ENCODE measurements at regions not wholly inside any gene's neighbourhood (a gene's known extent, or its start where the extent isn't known, plus 50 kb on each side); places are given as distances from the start of the nearest gene placed in this dataset.

DNA sequence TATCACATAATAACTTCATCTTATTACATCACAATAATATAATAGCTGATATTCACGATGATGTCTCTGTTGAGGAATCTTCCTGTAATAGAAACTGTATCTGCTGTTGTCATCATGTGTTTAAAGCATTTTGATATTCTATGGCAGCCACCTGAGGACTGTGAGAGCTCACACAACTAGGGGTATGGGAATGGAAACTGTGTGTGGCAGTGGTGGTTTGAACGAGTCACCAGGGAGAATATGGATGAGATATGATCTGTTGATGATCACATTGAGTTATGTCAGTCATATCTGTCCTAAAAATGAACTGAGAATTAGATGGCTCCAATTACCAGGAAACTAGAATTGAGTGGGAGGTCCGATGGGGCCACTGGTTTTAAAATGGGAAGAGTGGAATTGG lies 169.6 kb downstream of the MID1IP1 start:
- no peaks in the 10 kb centered on the region for H3K9me3 ChIP-seq (ENCODE audit: control insufficient read depth, insufficient read depth, low read length)
- H3K9ac ChIP-seq (ENCODE audit: low read depth, low read length): no peak overlapping the region
- no peaks in the 10 kb centered on the region for H4K20me1 ChIP-seq (ENCODE audit: insufficient read depth, low read length)
- no peaks in the 10 kb centered on the region for H3K4me1 ChIP-seq (ENCODE audit: control insufficient read depth, insufficient read depth, low read length)
- dilution Hi-C loops (cut with HindIII; ENCODE audit: low sequenced_read_pairs, unreplicated experiment) (no loop called here), in situ Hi-C loops (cut with MboI; ENCODE audit: low sequenced_read_pairs) (no loop called here), intact Hi-C loops (cut with micrococcal nuclease) (no loop called here)
- no peak overlapping the region for H3K23ac ChIP-seq (ENCODE audit: low read depth, low read length)
- H3K36me3 ChIP-seq (ENCODE audit: control insufficient read depth, insufficient read depth, low read length): no peaks in the 10 kb centered on the region
- H4K8ac ChIP-seq (ENCODE audit: low read depth in 2 of 2, low read length in 2 of 2): no peak overlapping the region
- TF ChIP-seq CEBPB (IDR thresholded peaks at IDR 0.05; ENCODE audit: low read depth, low read length) (no peak), SMC3 (IDR thresholded peaks at IDR 0.05; ENCODE audit: low read depth, low read length) (no peak), NFE2L2 (IDR thresholded peaks at IDR 0.05; ENCODE audit: low read depth, low read length) (no peak)
- H2BK15ac ChIP-seq (ENCODE audit: low read depth, low read length): no peak overlapping the region
- no peak overlapping the region for H2BK20ac ChIP-seq (ENCODE audit: low read depth, low read length)
- no peak overlapping the region for H3K4ac ChIP-seq (ENCODE audit: low read depth, low read length)
- H3K14ac ChIP-seq (replicated peaks; ENCODE audit: low read depth, low read length): no peak overlapping the region
- DNase-seq: no peak
- POLR2A ChIA-PET (ENCODE audit: unreplicated experiment): no interaction called here
- no peak overlapping the region for H2BK5ac ChIP-seq (ENCODE audit: low read depth, low read length, poor library complexity, severe bottlenecking)
- H2BK120ac ChIP-seq (ENCODE audit: low read depth, low read length): no peak overlapping the region
- no peak overlapping the region for H4K91ac ChIP-seq (ENCODE audit: insufficient read depth, low read depth, low read length)
- H4K5ac ChIP-seq (ENCODE audit: low read depth, low read length): no peak overlapping the region
- peaks cover 4% of the 10 kb centered on the region for H3K27me3 ChIP-seq (ENCODE audit: control insufficient read depth, insufficient read depth, low read length)
- no peak overlapping the region for H3K18ac ChIP-seq (ENCODE audit: low read depth, low read length)
- no peak overlapping the region for H3K4me3 ChIP-seq (ENCODE audit: insufficient read depth, low read depth, low read length)
- no peaks in the 10 kb centered on the region for H3K79me1 ChIP-seq (ENCODE audit: low read depth in 1 of 2, low read length in 2 of 2)
- no peak overlapping the region for H2AFZ ChIP-seq (replicated peaks; ENCODE audit: low read length, poor library complexity)
- H3K9me1 ChIP-seq (ENCODE audit: insufficient read depth, low read length): no peaks in the 10 kb centered on the region
- CTCF ChIA-PET: no interaction called here
- no peak overlapping the region for H3K4me2 ChIP-seq (ENCODE audit: low read depth, low read length)
- no TSS peak for BruUV-seq (replicated peaks)
- 69% methylated on average over 2 of the region's 3 CpGs; no CpG with 5 or more reads in 1 of the 2 experiments for WGBS, 2 experiments (ENCODE audit: extremely low coverage in 2 of 2, insufficient read length in 1 of 2)
- H3K27ac ChIP-seq (ENCODE audit: insufficient read depth, low read length): no peak overlapping the region
- H3K56ac ChIP-seq (ENCODE audit: extremely low read depth, insufficient read depth, low read length): no peak overlapping the region
- no peak overlapping the region for H2AK9ac ChIP-seq (replicated peaks; ENCODE audit: low read depth, low read length, poor library complexity)
- no peak for ATAC-seq (ENCODE audit: low read depth)
- H2AK5ac ChIP-seq (ENCODE audit: low read depth, low read length): no peak overlapping the region

Measured in IMR-90 (cell line).